Right lobe of liver (tissue), 4 donors: ENCODE measurements at regions not wholly inside any gene's neighbourhood (a gene's known extent, or its start where the extent isn't known, plus 50 kb on each side); places are given as distances from the start of the nearest gene placed in this dataset.

ENCODE experiments used
- POLR2A ChIP-seq: fragments of 450-650 bp; IDR thresholded peaks from one replicate; pipeline ENCODE4 v1.6.1; 2017; ENCODE audit warnings: antibody characterized with exemption, mild to moderate bottlenecking
- TF ChIP-seq, protein P1 (sequence below), 4 donors: fragments of 200-600 bp in 3 of 4; fragments of 450-650 bp in 1 of 4; IDR thresholded peaks; one replicate each; pipeline versions ENCODE4 v1.5.1 to v1.8.0; 2016 to 2022; ENCODE audit warnings: antibody characterized with exemption in 4 of 4, mild to moderate bottlenecking in 2 of 4
- donor health status: DM: no; HTN: no; CAD: no.
- donor health status: DM: no; HTN: no; CAD: no.
- donor health status: DM: no; HTN: yes; CAD: no.

DNA sequence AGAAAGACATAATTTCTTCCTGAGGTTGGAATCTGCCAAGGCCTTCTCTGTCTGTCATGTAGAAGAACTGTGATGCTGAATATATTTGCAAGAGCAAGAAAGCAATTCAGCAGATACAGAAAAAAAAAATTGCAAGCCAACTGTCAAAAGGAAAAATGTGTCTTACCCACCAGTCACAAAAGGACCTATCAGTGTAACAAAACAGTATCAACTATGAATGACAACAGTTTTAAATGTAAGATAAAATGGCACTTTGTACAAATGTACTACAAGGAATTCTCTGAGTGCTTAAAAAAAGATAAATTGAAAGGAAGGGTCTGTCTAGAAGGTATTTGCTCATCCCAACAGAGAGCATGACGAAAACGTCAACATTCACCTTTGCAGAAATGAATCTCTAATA is 185.3 kb upstream of the TFAP2D start:
- TF ChIP-seq POLR2A = no peak
- TF ChIP-seq, protein P1, sequence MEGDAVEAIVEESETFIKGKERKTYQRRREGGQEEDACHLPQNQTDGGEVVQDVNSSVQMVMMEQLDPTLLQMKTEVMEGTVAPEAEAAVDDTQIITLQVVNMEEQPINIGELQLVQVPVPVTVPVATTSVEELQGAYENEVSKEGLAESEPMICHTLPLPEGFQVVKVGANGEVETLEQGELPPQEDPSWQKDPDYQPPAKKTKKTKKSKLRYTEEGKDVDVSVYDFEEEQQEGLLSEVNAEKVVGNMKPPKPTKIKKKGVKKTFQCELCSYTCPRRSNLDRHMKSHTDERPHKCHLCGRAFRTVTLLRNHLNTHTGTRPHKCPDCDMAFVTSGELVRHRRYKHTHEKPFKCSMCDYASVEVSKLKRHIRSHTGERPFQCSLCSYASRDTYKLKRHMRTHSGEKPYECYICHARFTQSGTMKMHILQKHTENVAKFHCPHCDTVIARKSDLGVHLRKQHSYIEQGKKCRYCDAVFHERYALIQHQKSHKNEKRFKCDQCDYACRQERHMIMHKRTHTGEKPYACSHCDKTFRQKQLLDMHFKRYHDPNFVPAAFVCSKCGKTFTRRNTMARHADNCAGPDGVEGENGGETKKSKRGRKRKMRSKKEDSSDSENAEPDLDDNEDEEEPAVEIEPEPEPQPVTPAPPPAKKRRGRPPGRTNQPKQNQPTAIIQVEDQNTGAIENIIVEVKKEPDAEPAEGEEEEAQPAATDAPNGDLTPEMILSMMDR (IDR thresholded peaks at IDR 0.05) = no peak
